ENCODE measurements at regions not wholly inside any gene's neighbourhood (a gene's known extent, or its start where the extent isn't known, plus 50 kb on each side); places are given as distances from the start of the nearest gene placed in this dataset.

- TF ChIP-seq, protein P1, sequence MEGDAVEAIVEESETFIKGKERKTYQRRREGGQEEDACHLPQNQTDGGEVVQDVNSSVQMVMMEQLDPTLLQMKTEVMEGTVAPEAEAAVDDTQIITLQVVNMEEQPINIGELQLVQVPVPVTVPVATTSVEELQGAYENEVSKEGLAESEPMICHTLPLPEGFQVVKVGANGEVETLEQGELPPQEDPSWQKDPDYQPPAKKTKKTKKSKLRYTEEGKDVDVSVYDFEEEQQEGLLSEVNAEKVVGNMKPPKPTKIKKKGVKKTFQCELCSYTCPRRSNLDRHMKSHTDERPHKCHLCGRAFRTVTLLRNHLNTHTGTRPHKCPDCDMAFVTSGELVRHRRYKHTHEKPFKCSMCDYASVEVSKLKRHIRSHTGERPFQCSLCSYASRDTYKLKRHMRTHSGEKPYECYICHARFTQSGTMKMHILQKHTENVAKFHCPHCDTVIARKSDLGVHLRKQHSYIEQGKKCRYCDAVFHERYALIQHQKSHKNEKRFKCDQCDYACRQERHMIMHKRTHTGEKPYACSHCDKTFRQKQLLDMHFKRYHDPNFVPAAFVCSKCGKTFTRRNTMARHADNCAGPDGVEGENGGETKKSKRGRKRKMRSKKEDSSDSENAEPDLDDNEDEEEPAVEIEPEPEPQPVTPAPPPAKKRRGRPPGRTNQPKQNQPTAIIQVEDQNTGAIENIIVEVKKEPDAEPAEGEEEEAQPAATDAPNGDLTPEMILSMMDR (IDR thresholded peaks at IDR 0.05), result no peak
- TF ChIP-seq EP300 (IDR thresholded peaks at IDR 0.05) (no peak), POLR2A (IDR thresholded peaks at IDR 0.05; ENCODE audit: low read depth) (no peak)
Measured at GRCh38 chr18:27395752-27396151, 210.6 kb upstream of the CHST9 start.

All from esophagus muscularis mucosa (tissue), 4 donors.